HG02678 (cell line): ENCODE measurements at regions not wholly inside any gene's neighbourhood (a gene's known extent, or its start where the extent isn't known, plus 50 kb on each side); places are given as distances from the start of the nearest gene placed in this dataset.
"Not testable (repeated sequence)": the region's sequence is repeated elsewhere in the genome, so short reads cannot be mapped to it uniquely, and the experiment has no call there.

Experiments
- ATAC-seq: cut with Tn5 transposase; IDR thresholded peaks from one replicate; pipeline ENCODE4 v1.9.1; 2021; ENCODE audit warnings: mild to moderate bottlenecking, moderate library complexity; ENCODE audit not compliant: unreplicated experiment

GRCh38 chr5:83889971-83890745 lies 169.5 kb upstream of the HAPLN1 start:
- no peak for ATAC-seq

- no peak for ATAC-seq
These were observed 157.5 kb upstream of the HAPLN1 start for GRCh38 chr5:83877911-83878706.

GRCh38 chr5:83871533-83872395 lies 151.1 kb upstream of the HAPLN1 start:
- ATAC-seq, result no peak

GRCh38 chr5:83866181-83866580 lies 145.5 kb upstream of the HAPLN1 start:
- ATAC-seq, result no peak

GRCh38 chr5:83865579-83865978 lies 144.9 kb upstream of the HAPLN1 start:
- ATAC-seq, result no peak

GRCh38 chr5:83864652-83865051 lies 144.0 kb upstream of the HAPLN1 start:
- ATAC-seq, result peak; percentile 74

GRCh38 chr5:83857341-83857740 lies 136.7 kb upstream of the HAPLN1 start:
- ATAC-seq, result no peak

GRCh38 chr5:83856881-83857280 lies 136.2 kb upstream of the HAPLN1 start:
- no peak for ATAC-seq

GRCh38 chr5:83850412-83850811 lies 129.8 kb upstream of the HAPLN1 start:
- not testable (repeated sequence) for ATAC-seq

GRCh38 chr5:83848941-83849340 lies 128.3 kb upstream of the HAPLN1 start:
- ATAC-seq, result no peak

GRCh38 chr5:83846624-83847350 lies 126.1 kb upstream of the HAPLN1 start:
- no peak for ATAC-seq

- peak; percentile 98 for ATAC-seq
These were observed 123.9 kb upstream of the HAPLN1 start for GRCh38 chr5:83844449-83845068.

- no peak for ATAC-seq
These were observed 119.1 kb upstream of the HAPLN1 start for GRCh38 chr5:83839788-83840187.

GRCh38 chr5:83839256-83839655 lies 118.6 kb upstream of the HAPLN1 start:
- ATAC-seq, result no peak

- ATAC-seq, result no peak
These were observed 116.7 kb upstream of the HAPLN1 start for GRCh38 chr5:83837265-83837907.

GRCh38 chr5:83834306-83834705 lies 113.7 kb upstream of the HAPLN1 start:
- ATAC-seq, result no peak

- no peak for ATAC-seq
These were observed 111.2 kb upstream of the HAPLN1 start for GRCh38 chr5:83831834-83832233.

- no peak for ATAC-seq
These were observed 106.5 kb upstream of the HAPLN1 start for GRCh38 chr5:83827111-83827557.

GRCh38 chr5:83817591-83817990 lies 96.9 kb upstream of the HAPLN1 start:
- peak; percentile 56 for ATAC-seq

GRCh38 chr5:83815661-83816060 lies 95.0 kb upstream of the HAPLN1 start:
- no peak for ATAC-seq
